ACHN (cell line): ENCODE measurements at regions not wholly inside any gene's neighbourhood (a gene's known extent, or its start where the extent isn't known, plus 50 kb on each side); places are given as distances from the start of the nearest gene placed in this dataset.
"Not testable (repeated sequence)": the region's sequence is repeated elsewhere in the genome, so short reads cannot be mapped to it uniquely, and the experiment has no call there.

Experiments
- DNase-seq: peaks from one replicate; pipeline ENCODE4 v3.0.0-alpha.2; 2015
- in situ Hi-C: cut with HindIII; loops from 2 replicates; pipeline ENCODE4 v1.10.0; 2017; ENCODE audit warnings: low sequenced_read_pairs, low pct_ligation_motif_present, low pct_unique_long_range_greater_than_20kb

DNA sequence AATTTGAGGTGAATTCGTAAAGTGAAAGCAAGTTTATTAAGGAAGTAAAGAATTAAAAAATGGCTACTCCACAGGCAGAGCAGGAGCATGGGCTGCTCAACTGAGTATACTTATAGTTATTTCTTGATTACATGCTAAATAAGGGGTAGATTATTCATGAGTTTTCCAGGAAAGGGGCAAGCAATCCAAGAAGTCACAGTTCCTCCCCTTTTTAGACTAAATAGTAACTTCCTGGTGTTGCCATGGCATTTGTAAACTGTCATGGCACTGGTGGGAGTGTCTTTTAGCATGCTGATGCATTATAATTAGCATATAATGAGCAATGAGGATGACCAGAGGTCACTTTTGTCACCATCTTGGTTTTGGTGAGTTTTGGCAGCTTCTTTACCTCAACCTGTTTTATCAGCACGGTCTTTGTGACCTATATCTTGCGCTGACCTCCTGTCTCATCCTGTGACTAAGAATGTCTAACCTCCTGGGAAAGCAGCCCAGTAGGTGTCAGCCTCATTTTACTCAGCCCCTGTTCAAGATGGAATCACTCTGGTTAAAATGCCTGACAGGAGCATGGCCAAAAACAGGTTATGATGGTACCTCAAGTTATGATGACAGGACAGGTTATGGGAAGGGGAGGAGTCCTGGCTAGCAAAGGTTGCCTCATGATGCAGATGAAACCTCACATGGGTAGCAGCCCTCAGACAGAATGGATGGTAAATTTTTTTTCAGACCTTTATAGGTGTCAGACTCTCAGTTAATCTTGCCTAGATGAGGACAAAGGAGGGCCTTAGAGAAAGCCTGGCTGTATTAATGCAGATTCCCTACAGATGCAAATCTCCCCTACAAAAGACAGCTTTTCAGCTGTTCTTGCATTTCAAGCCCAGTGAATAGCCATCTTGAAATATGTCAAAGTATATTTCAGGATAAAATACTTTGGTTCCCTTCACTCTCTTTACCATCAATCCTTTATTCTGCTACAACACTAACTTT is 49.7 kb downstream of the SIPA1L2 start:
- in situ Hi-C loops = no loop called here
- no peak for DNase-seq

DNA sequence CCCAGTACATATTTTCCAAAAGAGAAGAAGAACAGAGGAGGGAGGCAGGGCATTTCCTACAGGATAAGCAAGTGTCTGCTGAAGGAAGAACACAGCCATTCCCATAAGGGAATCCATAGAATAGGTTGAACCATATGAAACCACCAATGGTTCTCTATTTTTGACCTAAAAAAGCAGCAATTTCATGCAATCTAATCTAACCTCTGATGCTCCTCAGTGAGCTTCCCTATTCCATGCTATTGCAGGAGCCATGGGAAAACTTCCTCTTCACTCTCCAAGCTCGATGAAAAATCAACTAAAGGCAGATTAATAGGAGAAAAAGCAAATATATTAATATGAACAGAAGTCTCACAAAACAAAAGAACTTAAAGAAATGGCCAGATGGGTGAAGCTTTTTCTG is 50.5 kb downstream of the SIPA1L2 start:
- in situ Hi-C loops = no loop called here
- no peak for DNase-seq

DNA sequence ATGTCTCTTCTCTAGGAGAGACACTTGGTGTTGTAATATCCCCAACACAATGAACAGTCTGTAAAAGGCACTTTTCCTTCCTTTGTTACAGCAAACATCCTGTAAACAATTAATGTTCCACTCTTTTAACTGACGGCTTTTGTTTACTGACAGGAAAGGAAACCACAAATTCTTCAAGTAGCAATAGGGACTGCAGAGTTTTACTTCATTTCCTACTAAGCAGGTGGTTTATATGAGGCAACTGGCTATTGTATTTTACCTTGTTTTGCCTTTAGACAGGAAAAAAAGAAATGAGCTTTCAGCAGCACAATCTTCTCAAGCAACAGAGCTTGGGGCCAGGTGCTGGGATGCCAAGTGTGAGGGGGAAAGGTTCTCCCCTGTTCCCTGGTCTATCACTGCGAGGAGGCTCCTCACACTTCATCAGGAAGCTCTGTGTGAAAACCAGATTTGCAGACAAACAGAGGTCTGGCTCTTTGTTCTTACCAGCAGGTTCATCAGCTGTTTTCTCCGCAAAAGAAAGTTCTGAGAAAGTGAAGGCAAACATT is 51.2 kb downstream of the SIPA1L2 start:
- in situ Hi-C loops = no loop called here
- DNase-seq = no peak

DNA sequence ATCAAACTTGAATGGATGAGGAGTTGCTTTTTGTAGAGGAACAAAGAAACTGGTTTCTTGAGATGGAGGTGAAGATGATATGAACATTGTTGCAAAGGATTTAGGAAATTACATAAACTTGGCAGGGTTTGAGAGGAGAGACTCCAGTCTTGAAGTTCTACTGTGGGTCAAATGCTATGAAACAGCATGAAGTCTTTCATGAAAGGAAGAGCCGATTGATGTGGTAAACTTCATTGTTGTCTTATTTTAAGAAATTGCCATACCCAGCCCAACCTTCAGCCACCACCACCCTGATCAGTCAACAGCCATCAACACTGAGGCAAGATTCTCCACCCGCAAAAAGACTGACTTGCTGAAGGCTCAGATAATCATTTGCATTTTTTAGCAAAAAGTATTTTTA is 52.2 kb downstream of the SIPA1L2 start:
- in situ Hi-C loops = no loop called here
- DNase-seq = no peak

DNA sequence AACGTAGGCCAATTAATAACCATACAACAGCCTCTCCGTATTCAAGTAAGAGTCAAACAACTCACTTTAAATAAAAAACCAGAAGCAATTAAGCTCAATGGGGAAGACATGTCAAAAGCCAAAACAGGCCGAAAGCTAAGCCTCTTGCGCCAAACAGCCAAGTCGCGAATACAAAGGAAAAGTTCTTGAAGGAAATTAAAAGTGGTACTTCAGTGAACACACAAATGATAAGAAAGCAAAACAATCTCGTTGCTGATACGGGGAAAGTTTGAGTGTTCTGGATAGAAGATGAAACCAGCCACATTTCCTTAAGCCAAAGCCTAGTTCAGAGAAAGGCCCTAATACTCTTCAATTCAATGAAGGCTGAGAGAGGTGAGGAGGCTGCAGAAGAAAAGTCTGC is 53.4 kb downstream of the SIPA1L2 start:
- in situ Hi-C loops = no loop called here
- no peak for DNase-seq

DNA sequence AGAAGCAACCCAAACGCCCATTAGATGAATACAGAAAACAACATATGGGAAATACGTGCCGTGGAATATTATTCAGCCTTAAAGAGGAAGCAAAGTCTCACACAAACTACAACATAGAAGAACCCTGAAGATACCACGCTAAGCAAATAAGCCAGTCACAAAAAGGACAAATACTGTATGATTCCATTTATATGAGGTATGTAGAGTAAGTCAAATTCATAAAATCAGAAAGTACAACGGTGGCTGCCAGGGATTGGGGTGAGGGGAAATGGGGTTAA is 54.2 kb downstream of the SIPA1L2 start:
- DNase-seq = no peak
- in situ Hi-C loops = no loop called here

DNA sequence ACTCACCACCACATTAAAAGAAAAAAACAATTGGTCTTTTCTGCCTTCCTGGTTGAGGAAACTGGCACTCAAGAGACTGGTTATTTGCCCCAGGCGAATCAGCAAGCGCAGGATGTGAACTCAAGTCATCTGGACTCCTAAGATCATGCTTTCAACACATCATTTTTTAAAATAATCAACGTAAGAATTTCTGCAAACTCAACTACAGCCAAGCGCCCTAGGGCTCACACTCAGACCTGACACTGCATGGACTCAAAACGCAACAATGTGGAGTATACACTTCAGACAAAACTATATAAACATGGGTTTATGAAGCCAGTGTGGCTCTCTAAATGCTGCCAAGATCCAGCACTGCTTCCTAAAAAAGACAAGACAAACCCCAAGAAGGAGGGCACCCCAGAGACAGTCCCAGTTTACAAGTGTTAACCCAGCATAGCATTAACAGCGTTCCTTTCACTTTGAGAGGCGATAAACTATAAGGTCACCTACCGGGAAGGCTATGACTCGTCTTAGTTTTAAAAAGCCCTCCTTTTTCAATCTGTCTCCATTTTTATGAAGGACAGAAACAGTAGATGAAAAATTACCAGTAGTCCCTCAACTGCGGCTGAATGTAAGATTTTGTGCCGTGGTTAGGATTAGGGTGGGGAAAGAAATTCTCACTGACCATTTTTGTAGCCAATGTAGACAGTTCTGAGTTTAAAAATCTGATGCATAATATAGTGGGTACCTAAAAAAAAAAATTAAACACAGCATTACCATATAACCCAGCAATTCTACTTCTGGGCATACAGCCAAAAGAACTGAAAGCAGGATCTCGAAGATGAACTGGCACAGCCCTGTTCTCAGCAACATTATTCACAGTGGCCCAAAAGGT is 54.8 kb downstream of the SIPA1L2 start:
- no peak for DNase-seq
- in situ Hi-C loops = no loop called here

DNA sequence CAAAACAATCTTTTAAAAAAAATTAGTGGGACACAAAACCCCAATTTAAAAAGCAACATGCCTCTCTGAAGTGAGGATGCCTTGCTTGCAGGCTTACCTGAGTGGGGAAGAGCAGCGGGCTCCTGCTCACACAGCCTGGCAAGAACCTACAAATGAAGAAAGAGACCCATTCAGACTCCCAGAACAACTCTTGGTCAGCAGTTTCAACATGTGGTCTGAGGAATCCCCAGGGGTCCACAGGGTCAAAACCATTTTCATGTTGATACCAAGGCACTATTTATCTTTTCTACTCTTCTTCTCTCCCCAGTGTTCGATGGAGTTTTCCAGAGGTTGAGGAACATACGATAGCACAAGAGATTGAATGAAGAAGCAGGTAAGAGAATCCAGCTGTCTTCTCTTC is 55.9 kb downstream of the SIPA1L2 start:
- no peak for DNase-seq
- in situ Hi-C loops = no loop called here

DNA sequence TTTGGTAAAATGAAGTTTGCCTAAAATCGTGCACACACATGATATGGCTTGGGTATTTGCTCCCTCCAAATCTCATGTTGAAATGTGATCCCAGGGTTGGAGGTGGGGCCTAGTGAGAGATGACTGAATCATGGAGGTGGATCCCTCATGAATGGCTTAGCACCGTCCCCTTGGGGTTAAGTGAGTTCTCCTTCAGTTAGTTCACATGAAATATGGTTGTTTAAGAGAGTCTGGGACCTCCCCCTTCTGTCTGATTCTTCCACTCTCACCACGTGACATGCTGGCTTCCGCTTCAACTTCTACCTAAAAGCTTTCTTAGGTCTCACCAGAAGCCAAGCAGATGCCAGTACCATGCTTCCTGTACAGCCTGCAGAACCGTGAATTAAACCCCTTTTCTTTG is 58.4 kb downstream of the SIPA1L2 start:
- no peak for DNase-seq
- in situ Hi-C loops = no loop called here

DNA sequence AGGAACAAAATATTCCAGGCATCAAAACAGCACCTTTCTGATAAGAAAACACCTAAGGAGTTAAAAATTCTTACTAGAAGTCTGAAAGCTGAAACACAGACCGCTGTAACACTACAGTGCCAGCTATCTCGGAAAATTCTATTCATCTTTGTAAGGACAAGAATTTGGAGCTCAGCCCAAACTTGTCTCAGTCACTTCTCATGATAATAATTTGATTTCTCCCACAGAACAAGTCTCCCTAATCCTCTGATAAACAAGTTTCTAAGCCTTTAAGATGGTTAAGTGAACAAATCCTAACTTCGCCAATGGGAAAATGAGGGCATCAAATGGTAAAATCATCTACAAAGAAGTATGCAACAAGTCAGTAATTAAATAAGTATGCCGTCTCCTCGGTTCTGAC is 59.9 kb downstream of the SIPA1L2 start:
- DNase-seq = no peak
- in situ Hi-C loops = no loop called here

DNA sequence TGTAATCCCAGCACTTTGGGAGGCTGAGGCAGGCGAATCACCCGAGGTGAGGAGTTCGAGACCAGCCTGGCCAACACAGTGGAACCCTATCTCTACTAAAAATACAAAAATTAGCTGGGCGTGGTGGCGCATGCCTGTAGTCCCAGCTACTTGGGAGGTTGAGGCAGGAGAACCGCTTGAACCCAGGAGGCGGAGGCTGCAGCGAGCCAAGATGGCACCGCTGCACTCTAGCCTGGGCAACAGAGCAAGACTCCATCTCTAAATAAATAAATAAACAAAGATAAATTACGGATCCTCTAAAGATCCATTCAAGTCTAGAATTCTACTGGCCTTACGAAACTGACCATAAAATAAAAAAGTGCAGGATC is 60.4 kb downstream of the SIPA1L2 start:
- DNase-seq, in situ Hi-C loops: not testable (repeated sequence)

DNA sequence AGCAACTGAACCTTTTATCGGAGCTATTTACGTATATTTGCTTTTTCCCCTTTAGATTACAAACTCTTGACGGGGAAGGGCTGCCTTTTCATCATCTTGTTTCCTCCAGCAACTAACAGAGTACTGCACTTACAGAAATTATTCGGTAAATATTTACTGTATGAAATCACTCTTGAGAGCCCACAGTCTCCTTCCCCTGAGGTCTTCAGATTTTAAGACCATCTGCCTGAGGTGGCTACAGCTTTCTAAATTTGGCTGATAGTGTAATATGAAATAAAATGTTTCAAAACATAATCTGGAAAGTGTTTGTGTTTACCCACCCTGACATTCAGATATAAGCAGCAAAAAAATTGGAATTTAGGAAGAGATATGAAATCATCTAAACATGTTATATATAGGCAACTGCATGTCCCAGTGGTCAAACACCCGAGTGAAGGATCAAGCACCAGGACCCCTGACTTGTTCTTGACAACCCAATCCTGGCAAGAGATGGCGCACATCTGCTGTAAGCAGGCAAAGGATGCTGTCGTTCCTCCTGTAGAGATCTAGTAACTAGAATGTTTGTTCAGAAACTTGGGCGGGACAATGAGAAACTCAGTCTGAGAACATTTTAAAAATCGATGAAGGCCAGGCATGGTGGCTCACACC is 60.9 kb downstream of the SIPA1L2 start:
- no peak for DNase-seq
- in situ Hi-C loops = no loop called here

DNA sequence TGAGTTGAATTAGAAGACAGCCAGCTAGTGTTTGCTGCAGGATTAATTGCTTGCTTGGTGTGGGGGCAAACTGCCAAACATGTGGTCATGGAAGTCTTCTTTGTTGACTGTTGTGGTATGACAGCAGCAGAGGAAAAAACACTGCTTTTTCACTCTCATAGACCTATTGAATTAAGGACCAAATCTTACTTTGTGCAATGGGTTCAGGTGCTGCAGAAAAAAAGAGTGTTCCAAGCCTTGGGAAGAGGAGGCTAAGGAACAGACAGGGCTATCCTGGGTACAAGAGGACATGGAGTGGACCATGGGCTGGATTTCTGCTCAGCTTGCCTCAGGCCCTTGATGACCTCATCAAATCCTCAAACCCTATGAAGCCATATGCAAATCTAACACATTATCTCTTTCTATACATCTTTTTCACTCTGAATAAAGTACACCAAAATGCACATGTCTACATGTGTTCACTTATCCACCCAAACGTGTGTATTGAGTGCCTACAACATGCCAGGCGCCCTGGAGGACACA is 61.5 kb downstream of the SIPA1L2 start:
- no peak for DNase-seq
- in situ Hi-C loops = no loop called here

DNA sequence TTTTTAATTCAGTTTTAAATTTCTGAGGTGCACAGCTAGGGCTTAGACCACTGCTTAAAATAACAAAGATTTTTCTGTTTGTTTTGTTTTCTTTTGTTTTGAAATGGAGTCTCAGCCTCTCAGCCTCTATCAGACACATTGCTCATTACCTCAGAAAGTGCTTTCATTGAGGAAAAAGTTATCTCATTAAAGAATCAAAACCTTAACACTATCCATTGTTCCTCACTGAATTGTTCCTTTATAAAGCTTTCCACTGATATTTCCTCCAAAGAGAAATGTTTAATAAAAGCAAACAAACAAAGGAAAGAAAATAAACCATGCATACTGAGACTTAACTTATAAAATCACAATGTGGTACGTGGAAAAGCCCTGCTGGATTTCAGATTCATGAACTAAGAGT is 63.8 kb downstream of the SIPA1L2 start:
- DNase-seq = no peak

DNA sequence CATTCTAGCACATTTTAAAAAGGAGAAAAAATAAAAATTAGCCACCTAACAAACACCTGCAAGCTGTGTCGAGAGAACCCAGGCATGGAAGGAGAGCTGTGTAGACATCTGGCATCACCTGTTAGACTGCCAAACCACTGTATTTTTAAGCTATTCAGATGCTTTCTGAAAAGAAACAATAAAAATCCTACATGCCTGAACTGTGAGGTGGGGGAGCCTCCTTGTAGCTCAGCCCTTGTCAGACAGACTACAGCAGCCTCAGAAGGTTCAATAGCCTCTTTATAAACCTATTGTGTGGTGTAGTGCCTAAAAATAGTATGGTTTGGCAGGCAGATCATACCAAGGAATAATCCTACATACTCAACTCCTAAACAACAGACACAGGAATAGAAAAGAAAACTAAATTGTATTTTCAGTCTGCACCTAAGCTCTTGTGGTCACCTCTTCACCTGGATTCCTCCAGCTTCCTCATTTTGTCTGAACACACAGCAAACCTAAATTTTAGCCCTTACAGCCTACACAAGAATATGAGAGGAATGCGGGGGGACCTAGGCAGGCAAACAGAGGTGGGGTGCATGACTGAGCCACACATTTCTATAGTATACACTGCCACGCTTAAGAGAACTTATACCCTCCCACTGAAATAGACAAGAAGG is 67.0 kb downstream of the SIPA1L2 start:
- in situ Hi-C loops = no loop called here
- DNase-seq = no peak

More for the DNA sequence above, 63.8 kb downstream of the SIPA1L2 start:
- in situ Hi-C loops = no loop called here

DNA sequence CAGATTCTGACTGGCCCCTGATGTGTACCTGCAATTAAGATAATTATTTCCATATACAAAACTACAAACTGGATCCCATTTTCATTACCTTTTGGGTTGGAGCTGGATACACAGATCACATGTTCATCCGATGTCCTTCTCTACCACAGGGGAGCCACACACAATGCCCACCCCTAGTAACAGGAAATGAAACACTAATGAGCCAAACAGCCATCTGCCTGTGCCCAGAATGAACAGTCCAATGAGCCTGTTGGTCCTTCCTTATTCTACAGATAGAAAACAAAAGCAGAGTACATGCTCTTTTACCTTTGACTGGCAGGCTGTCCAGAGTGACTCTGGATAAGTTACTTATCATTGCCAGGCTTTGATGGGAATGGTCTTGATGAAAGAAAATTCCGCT is 68.6 kb downstream of the SIPA1L2 start:
- DNase-seq = no peak
- in situ Hi-C loops = no loop called here

DNA sequence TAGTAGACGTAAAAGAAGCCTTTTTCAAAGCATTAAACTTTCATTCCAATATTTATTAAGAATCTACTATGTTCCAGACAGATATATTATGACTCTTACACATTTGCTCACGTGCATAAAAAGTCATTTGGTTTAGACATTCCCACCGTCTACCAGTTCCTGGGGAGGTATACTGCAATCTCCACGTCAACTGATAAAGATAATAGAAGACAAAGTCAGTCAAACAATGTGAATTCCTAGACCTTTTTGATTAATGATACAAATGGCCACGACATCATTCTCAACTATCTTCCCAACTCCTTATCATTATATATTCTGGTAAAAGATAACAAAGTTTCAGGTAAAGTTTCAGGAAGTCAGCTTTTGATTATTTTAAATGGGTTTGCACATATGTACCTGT is 69.0 kb downstream of the SIPA1L2 start:
- in situ Hi-C loops = no loop called here

DNA sequence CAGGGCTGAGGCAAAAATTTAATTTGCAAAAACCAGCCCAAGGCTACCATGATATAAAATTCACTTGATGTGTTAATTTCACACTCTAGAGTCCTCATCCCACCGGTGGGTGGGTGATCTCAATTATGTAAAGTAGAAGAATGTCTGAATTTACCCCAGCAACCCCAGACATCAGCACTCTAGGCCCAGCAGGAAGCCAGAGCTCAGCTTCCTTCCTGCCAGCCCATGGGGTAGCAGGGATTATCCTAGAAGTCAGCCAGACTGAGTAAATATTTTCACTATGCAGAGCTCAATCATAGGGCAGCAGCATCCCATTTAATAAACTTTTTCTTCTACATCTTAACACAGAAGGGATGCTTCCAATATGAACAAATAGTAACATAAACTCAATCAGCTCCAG is 71.0 kb downstream of the SIPA1L2 start:
- DNase-seq = no peak
- in situ Hi-C loops = no loop called here

More for the DNA sequence above, 69.0 kb downstream of the SIPA1L2 start:
- no peak for DNase-seq
